OCI-LY1 (cell line): ENCODE measurements at regions not wholly inside any gene's neighbourhood (a gene's known extent, or its start where the extent isn't known, plus 50 kb on each side); places are given as distances from the start of the nearest gene placed in this dataset.

Source experiments
- H2AFZ ChIP-seq: fragments of 200-600 bp; sonication (generic), shearing (Covaris generic); 2 replicates; pipeline ENCODE4 v1.6.0; 2014; ENCODE audit warnings: antibody characterized with exemption, mild to moderate bottlenecking, low read length
- H3F3A ChIP-seq: fragments of 200-600 bp; sonication (generic), shearing (Covaris generic); 2 replicates; pipeline ENCODE4 v1.6.0; 2014; ENCODE audit warnings: mild to moderate bottlenecking, antibody characterized with exemption, low read length, moderate library complexity; ENCODE audit not compliant: insufficient read depth
- H3K27ac ChIP-seq: fragments of 200-600 bp; sonication (generic); 2 replicates; pipeline ENCODE4 v1.5.1; 2014; ENCODE audit warnings: low read length, mixed run types, mild to moderate bottlenecking, low read depth; ENCODE audit not compliant: poor library complexity, severe bottlenecking
- H3K27me3 ChIP-seq: fragments of 200-600 bp; sonication (generic); 2 replicates; pipeline ENCODE4 v1.6.0; 2014; ENCODE audit warnings: antibody characterized with exemption, mild to moderate bottlenecking, low read length, moderate library complexity; ENCODE audit not compliant: insufficient read depth
- H3K36me3 ChIP-seq: fragments of 200-600 bp; sonication (generic); 2 replicates; pipeline ENCODE4 v1.6.1; 2014; ENCODE audit warnings: mild to moderate bottlenecking, antibody characterized with exemption, low read length, moderate library complexity, mixed read lengths; ENCODE audit not compliant: insufficient read depth
- H3K4me1 ChIP-seq: fragments of 200-600 bp; sonication (generic); 2 replicates; pipeline ENCODE4 v1.5.1; 2014; ENCODE audit warnings: mild to moderate bottlenecking, low read length, moderate library complexity; ENCODE audit not compliant: insufficient read depth, severe bottlenecking
- H3K4me2 ChIP-seq: fragments of 200-600 bp; sonication (generic), shearing (Covaris generic); 2 replicates; pipeline ENCODE4 v1.6.1; 2014; ENCODE audit warnings: low read length
- H3K4me3 ChIP-seq: fragments of 200-600 bp; sonication (generic); 2 replicates; pipeline ENCODE4 v1.5.1; 2014; ENCODE audit warnings: low read length, low read depth, mild to moderate bottlenecking, mixed read lengths; ENCODE audit not compliant: poor library complexity, severe bottlenecking
- H3K79me2 ChIP-seq: fragments of 200-600 bp; shearing (Covaris generic); 2 replicates; pipeline ENCODE4 v1.6.1; 2016; ENCODE audit warnings: mixed run types, low read length, mixed read lengths; ENCODE audit not compliant: insufficient read depth
- H3K9ac ChIP-seq: fragments of 200-600 bp; sonication (generic), shearing (Covaris generic); 2 replicates; pipeline ENCODE4 v1.6.1; 2014; ENCODE audit warnings: mild to moderate bottlenecking, low read length, mixed read lengths
- H3K9me2 ChIP-seq: fragments of 200-600 bp; sonication (generic), shearing (Covaris generic); 2 replicates; pipeline ENCODE4 v1.6.1; 2014; ENCODE audit warnings: low read depth, mild to moderate bottlenecking, low read length, mixed read lengths
- H3K9me3 ChIP-seq: fragments of 200-600 bp; shearing (Covaris generic); 2 replicates; pipeline ENCODE4 v1.6.1; 2014; ENCODE audit warnings: low read length, mixed read lengths
- H4K20me1 ChIP-seq: fragments of 200-600 bp; sonication (generic), shearing (Covaris generic); 2 replicates; pipeline ENCODE4 v1.6.0; 2016; ENCODE audit warnings: mild to moderate bottlenecking, low read length; ENCODE audit not compliant: insufficient read depth
- EZH2 ChIP-seq: fragments of 200-600 bp; sonication (generic), shearing (Covaris generic); IDR thresholded peaks from 2 replicates; pipeline ENCODE4 v1.8.0; 2017; ENCODE audit warnings: borderline replicate concordance, mixed run types, mild to moderate bottlenecking, antibody characterized with exemption, low read length, moderate library complexity, mixed read lengths
- TF ChIP-seq, protein P1 (sequence below): fragments of 200-600 bp; sonication (generic), shearing (Covaris generic); IDR thresholded peaks from 2 replicates; pipeline ENCODE4 v1.5.1; 2017; ENCODE audit warnings: mild to moderate bottlenecking, antibody characterized with exemption, low read length, moderate library complexity, mixed read lengths

DNA sequence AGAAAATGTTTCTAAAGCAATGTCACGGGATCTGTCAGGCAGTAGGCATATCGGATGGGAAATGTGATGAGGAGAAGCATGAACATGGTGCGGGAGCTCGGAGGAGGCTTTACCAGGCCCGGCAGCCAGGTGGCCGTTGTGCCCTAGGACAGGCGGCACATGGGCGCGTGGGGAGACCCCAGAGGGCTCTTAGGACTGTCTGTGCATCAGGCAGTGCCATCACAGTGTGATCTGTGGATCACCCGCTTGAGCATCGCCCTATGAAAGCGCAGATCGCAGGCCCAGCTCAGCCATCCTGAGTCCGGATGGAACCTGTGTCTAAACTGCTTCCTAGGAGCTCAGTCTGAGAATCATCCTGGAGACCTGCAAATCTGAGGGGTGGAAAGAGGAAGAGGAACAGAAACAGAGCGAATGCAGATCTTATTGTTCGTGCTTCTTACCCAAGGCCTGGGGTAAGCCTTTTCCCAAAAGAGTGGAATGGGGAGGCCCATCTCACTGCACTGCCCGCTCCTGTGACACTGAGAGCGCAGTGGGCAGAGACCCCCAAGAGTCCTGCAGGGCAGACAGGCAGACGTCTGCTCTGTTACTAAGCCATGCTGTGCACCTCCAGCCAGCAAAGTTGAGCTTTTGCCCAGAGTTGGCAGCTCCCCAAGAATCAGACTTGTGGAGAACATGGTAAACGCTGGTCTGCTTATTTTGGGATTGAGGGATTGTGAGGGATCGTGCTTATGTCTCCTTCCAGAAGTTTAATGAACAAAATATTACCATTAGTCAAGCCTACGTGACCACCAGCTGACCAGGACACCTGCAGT, 251.0 kb downstream of the RHOU start:
- 0 out of 2 replicates have a peak, but pooled peaks cover 3% of the 10 kb centered on the region for H3K27me3 ChIP-seq
- TF ChIP-seq, protein P1, sequence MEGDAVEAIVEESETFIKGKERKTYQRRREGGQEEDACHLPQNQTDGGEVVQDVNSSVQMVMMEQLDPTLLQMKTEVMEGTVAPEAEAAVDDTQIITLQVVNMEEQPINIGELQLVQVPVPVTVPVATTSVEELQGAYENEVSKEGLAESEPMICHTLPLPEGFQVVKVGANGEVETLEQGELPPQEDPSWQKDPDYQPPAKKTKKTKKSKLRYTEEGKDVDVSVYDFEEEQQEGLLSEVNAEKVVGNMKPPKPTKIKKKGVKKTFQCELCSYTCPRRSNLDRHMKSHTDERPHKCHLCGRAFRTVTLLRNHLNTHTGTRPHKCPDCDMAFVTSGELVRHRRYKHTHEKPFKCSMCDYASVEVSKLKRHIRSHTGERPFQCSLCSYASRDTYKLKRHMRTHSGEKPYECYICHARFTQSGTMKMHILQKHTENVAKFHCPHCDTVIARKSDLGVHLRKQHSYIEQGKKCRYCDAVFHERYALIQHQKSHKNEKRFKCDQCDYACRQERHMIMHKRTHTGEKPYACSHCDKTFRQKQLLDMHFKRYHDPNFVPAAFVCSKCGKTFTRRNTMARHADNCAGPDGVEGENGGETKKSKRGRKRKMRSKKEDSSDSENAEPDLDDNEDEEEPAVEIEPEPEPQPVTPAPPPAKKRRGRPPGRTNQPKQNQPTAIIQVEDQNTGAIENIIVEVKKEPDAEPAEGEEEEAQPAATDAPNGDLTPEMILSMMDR: no peak
- no peak for TF ChIP-seq EZH2
- H4K20me1 ChIP-seq: no peaks in the 10 kb centered on the region
- H3F3A ChIP-seq: no peaks in the 10 kb centered on the region
- no peak overlapping the region for H3K4me3 ChIP-seq
- H3K9me2 ChIP-seq: no peaks in the 10 kb centered on the region
- H3K9me3 ChIP-seq: no peaks in the 10 kb centered on the region
- H3K4me1 ChIP-seq: no peaks in the 10 kb centered on the region
- H3K9ac ChIP-seq: no peak overlapping the region
- H3K27ac ChIP-seq: no peak overlapping the region
- no peaks in the 10 kb centered on the region for H3K36me3 ChIP-seq
- no peak overlapping the region for H2AFZ ChIP-seq
- H3K79me2 ChIP-seq: no peaks in the 10 kb centered on the region
- H3K4me2 ChIP-seq: no peak overlapping the region

DNA sequence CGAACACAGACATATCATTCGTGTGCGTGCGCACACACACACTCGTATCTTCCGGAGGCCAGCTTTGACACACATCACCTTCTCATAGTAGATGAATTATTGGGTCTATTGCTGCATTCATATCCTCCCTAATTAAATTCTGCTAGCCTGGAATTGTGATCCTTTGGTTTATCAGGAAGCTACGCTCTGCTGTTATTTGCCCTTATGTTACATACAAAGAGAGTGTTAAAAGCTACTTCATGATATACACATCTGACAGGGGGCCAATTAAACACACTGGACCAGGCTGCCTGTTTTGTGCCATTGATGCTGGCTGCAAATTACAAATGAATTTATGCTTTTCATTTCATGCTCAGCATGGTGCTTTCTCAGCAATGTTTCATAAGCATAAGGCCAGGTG, 252.0 kb downstream of the RHOU start:
- no peak overlapping the region for H3K4me2 ChIP-seq
- H3K36me3 ChIP-seq: no peaks in the 10 kb centered on the region
- no peak overlapping the region for H3K9ac ChIP-seq
- no peak for TF ChIP-seq EZH2
- TF ChIP-seq, protein P1: no peak
- no peaks in the 10 kb centered on the region for H3F3A ChIP-seq
- no peak overlapping the region for H2AFZ ChIP-seq
- no peaks in the 10 kb centered on the region for H3K79me2 ChIP-seq
- no peaks in the 10 kb centered on the region for H3K4me1 ChIP-seq
- no peaks in the 10 kb centered on the region for H4K20me1 ChIP-seq
- H3K9me2 ChIP-seq: no peaks in the 10 kb centered on the region
- H3K4me3 ChIP-seq: no peak overlapping the region
- H3K9me3 ChIP-seq: no peaks in the 10 kb centered on the region
- H3K27ac ChIP-seq: no peak overlapping the region
- H3K27me3 ChIP-seq: 0 out of 2 replicates have a peak, but pooled peaks cover 3% of the 10 kb centered on the region

- TF ChIP-seq EZH2: no peak
- TF ChIP-seq, protein P1: no peak
- no peaks in the 10 kb centered on the region for H3F3A ChIP-seq
- no peaks in the 10 kb centered on the region for H3K79me2 ChIP-seq
- H2AFZ ChIP-seq: no peak overlapping the region
- H3K9ac ChIP-seq: no peak overlapping the region
- no peaks in the 10 kb centered on the region for H3K9me2 ChIP-seq
- H3K4me2 ChIP-seq: no peak overlapping the region
- no peaks in the 10 kb centered on the region for H3K27me3 ChIP-seq
- no peaks in the 10 kb centered on the region for H3K9me3 ChIP-seq
- no peaks in the 10 kb centered on the region for H4K20me1 ChIP-seq
- H3K4me3 ChIP-seq: no peak overlapping the region
- H3K36me3 ChIP-seq: no peaks in the 10 kb centered on the region
- no peaks in the 10 kb centered on the region for H3K4me1 ChIP-seq
- no peak overlapping the region for H3K27ac ChIP-seq
Observed at GRCh38 chr1:228987736-228988506, 252.6 kb downstream of the RHOU start.
